G401 (cell line): ENCODE measurements at regions not wholly inside any gene's neighbourhood (a gene's known extent, or its start where the extent isn't known, plus 50 kb on each side); places are given as distances from the start of the nearest gene placed in this dataset.
"Not testable (repeated sequence)": the region's sequence is repeated elsewhere in the genome, so short reads cannot be mapped to it uniquely, and the experiment has no call there.

Experiments used
- DNase-seq: peaks from one replicate; pipeline ENCODE4 v3.0.0-alpha.2; 2015; ENCODE audit warnings: low spot score
- in situ Hi-C: cut with HindIII; loops from 2 replicates; pipeline ENCODE4 v1.10.0; 2016; ENCODE audit warnings: low sequenced_read_pairs, mixed read lengths

- no peak for DNase-seq
Measured at GRCh38 chr5:179413711-179414458, 68.6 kb upstream of the ADAMTS2 start.

GRCh38 chr5:179413086-179413690, 67.9 kb upstream of the ADAMTS2 start:
- in situ Hi-C loops: no loop called here
- no peak for DNase-seq

More at GRCh38 chr5:179413711-179414458, 68.6 kb upstream of the ADAMTS2 start:
- in situ Hi-C loops: no loop called here

- DNase-seq: no peak
- in situ Hi-C loops: no loop called here
Measured at GRCh38 chr5:179411161-179411841, 66.0 kb upstream of the ADAMTS2 start.

GRCh38 chr5:179410291-179411160, 65.3 kb upstream of the ADAMTS2 start:
- in situ Hi-C loops: no loop called here
- no peak for DNase-seq

GRCh38 chr5:179409806-179410205, 64.5 kb upstream of the ADAMTS2 start:
- in situ Hi-C loops: no loop called here
- DNase-seq: no peak

GRCh38 chr5:179408611-179409010, 63.4 kb upstream of the ADAMTS2 start:
- in situ Hi-C loops: no loop called here
- no peak for DNase-seq

- in situ Hi-C loops: no loop called here
- no peak for DNase-seq
Measured at GRCh38 chr5:179407191-179408175, 62.2 kb upstream of the ADAMTS2 start.

- in situ Hi-C loops: no loop called here
- no peak for DNase-seq
Measured at GRCh38 chr5:179406031-179406961, 61.0 kb upstream of the ADAMTS2 start.

- DNase-seq: no peak
- in situ Hi-C loops: no loop called here
Measured at GRCh38 chr5:179405426-179406030, 60.3 kb upstream of the ADAMTS2 start.

- no peak for DNase-seq
- in situ Hi-C loops: no loop called here
Measured at GRCh38 chr5:179405054-179405416, 59.8 kb upstream of the ADAMTS2 start.

- in situ Hi-C loops: no loop called here
- no peak for DNase-seq
Measured at GRCh38 chr5:179404321-179405053, 59.2 kb upstream of the ADAMTS2 start.

GRCh38 chr5:179403426-179404147, 58.3 kb upstream of the ADAMTS2 start:
- in situ Hi-C loops: no loop called here
- DNase-seq: no peak

- DNase-seq, in situ Hi-C loops: not testable (repeated sequence)
Measured at GRCh38 chr5:179400435-179400834, 55.2 kb upstream of the ADAMTS2 start.

GRCh38 chr5:179400020-179400419, 54.8 kb upstream of the ADAMTS2 start:
- in situ Hi-C loops: no loop called here
- DNase-seq: no peak

GRCh38 chr5:179399327-179399726, 54.1 kb upstream of the ADAMTS2 start:
- in situ Hi-C loops: not testable (repeated sequence)

GRCh38 chr5:179397516-179397915, 52.3 kb upstream of the ADAMTS2 start:
- in situ Hi-C loops: no loop called here

More at GRCh38 chr5:179399327-179399726, 54.1 kb upstream of the ADAMTS2 start:
- DNase-seq: not testable (repeated sequence)

More at GRCh38 chr5:179397516-179397915, 52.3 kb upstream of the ADAMTS2 start:
- DNase-seq: no peak
